Right cardiac atrium (tissue), 5 donors: ENCODE measurements at regions not wholly inside any gene's neighbourhood (a gene's known extent, or its start where the extent isn't known, plus 50 kb on each side); places are given as distances from the start of the nearest gene placed in this dataset.
"Not testable (repeated sequence)": the region's sequence is repeated elsewhere in the genome, so short reads cannot be mapped to it uniquely, and the experiment has no call there.

Experiments used
- ATAC-seq, 2 donors: fragments of 200-7000 bp; cut with Tn5 transposase; one replicate each; pipeline versions ENCODE4 v1.8.0 to v1.9.1; 2020; ENCODE audit warnings: moderate library complexity in 2 of 2, mild to moderate bottlenecking in 1 of 2
- DNase-seq, 3 donors: peaks; one replicate each; pipeline ENCODE4 v3.0.0-alpha.2; 2020
- H3K27ac ChIP-seq: one replicate; pipeline ENCODE4 v1.5.1; 2013; ENCODE audit warnings: mild to moderate bottlenecking, low read length, control low read depth, moderate library complexity
- H3K27me3 ChIP-seq: one replicate; pipeline ENCODE4 v1.6.1; 2013; ENCODE audit not compliant: control insufficient read depth, insufficient read depth
- H3K4me1 ChIP-seq: one replicate; pipeline ENCODE4 v1.6.1; 2013; ENCODE audit warnings: low read length; ENCODE audit not compliant: control insufficient read depth, insufficient read depth
- H3K4me3 ChIP-seq: one replicate; pipeline ENCODE4 v1.5.1; 2013; ENCODE audit warnings: low read length, control low read depth
- H3K9me3 ChIP-seq: one replicate; pipeline ENCODE4 v1.6.1; 2013; ENCODE audit warnings: low read length; ENCODE audit not compliant: control insufficient read depth
- WGBS: extraction: QIAGEN DNeasy Blood & Tissue Kit; methylation state at CpG from one replicate; pipeline ENCODE4 v1.1.7; 2013; 5-methylcytosine and 5-hydroxymethylcytosine counted together
- intact Hi-C, 4 donors: fragments of 100-400 bp; cut with DNase I; formaldehyde crosslinking; loops; one replicate each; pipeline versions ENCODE4 v1.11.0 to v1.14.0; 2022 to 2023
- donor health status: healthy with polysubstance abuse.
- donor health status: DM: no; HTN: yes; CAD: no.
- donor health status: DM: no; HTN: no; CAD: no.
- donor health status: DM: no; HTN: yes; CAD: no; lungs with severe emphysema.
- donor health status: DM: yes; HTN: yes; CAD: no.

DNA sequence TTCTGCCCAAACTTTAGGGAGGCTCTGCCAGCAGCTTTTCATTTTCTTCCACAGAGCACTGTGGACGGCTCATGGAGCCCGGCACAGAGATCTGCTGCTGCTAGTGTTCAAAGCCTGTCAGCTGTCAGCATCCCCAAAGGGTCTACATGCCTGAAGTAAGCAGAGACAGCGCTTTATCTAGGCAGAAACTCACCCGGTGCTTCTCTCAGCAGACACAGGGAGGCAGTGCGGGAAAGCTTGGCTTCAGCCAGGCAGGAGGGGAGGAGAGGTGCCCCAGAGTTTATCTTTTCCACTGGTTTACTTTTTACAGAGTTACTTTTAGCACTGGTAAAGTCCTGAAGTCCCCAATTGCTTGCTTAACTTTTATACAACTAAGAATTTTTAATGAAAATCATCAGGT is 339.3 kb downstream of the NKX6-1 start:
- 8% methylated on average over 5 of the region's 5 CpGs for WGBS
- Histone ChIP-seq H3K27me3 (no peaks in the 10 kb centered on the region), H3K27ac (no peak overlapping the region), H3K4me1 (no peaks in the 10 kb centered on the region), H3K4me3 (no peak overlapping the region), H3K9me3 (no peaks in the 10 kb centered on the region)
- DNase-seq: no peak
- intact Hi-C loops: no loop called here
- ATAC-seq: no peak

DNA sequence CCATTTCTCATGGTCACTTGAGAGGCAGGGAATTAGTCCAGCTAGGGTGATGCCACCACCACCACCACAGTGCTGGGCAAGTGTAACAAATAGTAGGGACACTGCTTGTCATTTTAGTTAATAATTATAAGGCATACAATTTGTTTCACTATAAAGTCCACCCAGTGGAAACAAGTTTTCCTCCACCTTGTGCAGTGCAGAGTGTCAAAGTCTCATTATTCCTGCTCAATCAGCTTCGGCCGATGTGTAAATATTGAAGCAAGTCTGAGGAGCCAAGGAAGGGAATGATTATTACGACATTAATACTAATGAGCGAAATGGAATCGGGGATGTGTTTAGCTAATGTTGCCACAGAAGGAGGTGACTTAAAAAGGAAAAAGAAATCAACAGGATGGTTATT is 340.4 kb downstream of the NKX6-1 start:
- Histone ChIP-seq H3K27me3 (no peaks in the 10 kb centered on the region), H3K4me1 (no peaks in the 10 kb centered on the region), H3K4me3 (no peak overlapping the region), H3K27ac (no peak overlapping the region), H3K9me3 (no peaks in the 10 kb centered on the region)
- intact Hi-C loops: no loop called here
- WGBS: 87% methylated on average over 5 of the region's 5 CpGs
- ATAC-seq: no peak
- no peak for DNase-seq

DNA sequence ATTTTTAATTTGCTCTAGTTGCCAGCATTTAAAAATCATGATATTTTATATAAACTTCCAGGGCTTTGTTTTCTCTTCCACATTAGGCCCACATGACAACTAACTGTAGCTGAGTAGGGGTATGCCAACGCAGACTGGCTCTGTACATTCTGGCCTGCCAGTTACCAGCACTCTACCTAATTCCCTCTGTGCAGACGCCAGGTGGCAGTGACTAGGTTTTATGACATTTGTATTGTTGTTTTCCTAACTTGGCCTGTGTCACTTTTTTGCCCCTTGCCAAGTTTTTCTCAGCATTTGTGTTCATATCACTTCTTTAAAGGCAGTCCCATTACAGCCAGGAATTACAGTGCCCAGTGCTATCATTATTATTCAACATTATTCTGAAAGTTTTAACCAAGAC is 347.5 kb downstream of the NKX6-1 start:
- H3K4me3 ChIP-seq: no peak overlapping the region
- WGBS: 67% methylated on average over 2 of the region's 2 CpGs
- no peaks in the 10 kb centered on the region for H3K27me3 ChIP-seq
- no peak overlapping the region for H3K27ac ChIP-seq
- DNase-seq: no peak
- no peak for ATAC-seq
- intact Hi-C loops: no loop called here
- H3K9me3 ChIP-seq: no peaks in the 10 kb centered on the region
- no peaks in the 10 kb centered on the region for H3K4me1 ChIP-seq

DNA sequence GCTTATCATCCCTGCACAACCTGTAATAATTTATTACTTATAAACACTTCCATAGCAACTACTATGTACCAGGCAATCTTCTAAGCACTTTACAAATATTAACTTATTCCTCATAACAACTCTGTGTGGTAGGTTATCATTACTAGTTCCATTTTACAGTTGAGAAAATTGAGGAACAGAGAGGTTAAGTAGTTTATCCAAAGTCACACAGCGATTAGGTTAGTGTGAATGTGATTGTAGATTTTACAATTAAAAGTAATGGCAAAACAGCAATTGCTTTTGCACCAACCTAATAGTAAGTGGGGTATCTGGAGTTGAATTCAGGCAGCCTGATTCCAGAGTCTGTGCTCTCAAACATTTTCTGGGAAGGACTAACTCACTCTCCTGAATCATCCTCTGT is 348.9 kb downstream of the NKX6-1 start:
- Histone ChIP-seq H3K4me3 (no peak overlapping the region), H3K27ac (no peak overlapping the region), H3K27me3 (no peaks in the 10 kb centered on the region), H3K4me1 (no peaks in the 10 kb centered on the region), H3K9me3 (no peaks in the 10 kb centered on the region)
- intact Hi-C loops: no loop called here
- 93% methylated on average over 1 of the region's 1 CpG for WGBS
- ATAC-seq (no peak), DNase-seq (no peak)

DNA sequence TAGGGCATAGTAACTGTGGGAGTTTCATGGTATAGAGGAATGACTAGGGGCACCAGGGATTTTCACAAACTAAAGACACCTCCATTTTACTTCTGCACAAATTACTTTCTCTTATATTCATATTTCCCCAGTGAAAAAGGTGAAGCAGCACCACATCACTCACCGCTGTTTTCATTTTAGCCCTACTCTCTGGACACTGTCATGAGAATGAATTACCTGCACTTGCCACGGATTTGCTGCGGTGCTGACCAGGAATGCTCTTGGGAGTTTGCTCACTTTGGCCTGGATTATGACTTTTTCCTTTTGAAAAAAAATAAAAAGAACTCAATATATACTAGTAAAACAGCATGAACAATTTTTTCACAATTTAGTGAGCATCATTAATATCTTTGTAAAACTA is 351.3 kb downstream of the NKX6-1 start:
- H3K27me3 ChIP-seq: no peaks in the 10 kb centered on the region
- 78% methylated on average over 3 of the region's 3 CpGs for WGBS
- no peaks in the 10 kb centered on the region for H3K9me3 ChIP-seq
- no peak overlapping the region for H3K27ac ChIP-seq
- intact Hi-C loops: no loop called here
- no peak for DNase-seq
- no peaks in the 10 kb centered on the region for H3K4me1 ChIP-seq
- no peak for ATAC-seq
- H3K4me3 ChIP-seq: no peak overlapping the region

DNA sequence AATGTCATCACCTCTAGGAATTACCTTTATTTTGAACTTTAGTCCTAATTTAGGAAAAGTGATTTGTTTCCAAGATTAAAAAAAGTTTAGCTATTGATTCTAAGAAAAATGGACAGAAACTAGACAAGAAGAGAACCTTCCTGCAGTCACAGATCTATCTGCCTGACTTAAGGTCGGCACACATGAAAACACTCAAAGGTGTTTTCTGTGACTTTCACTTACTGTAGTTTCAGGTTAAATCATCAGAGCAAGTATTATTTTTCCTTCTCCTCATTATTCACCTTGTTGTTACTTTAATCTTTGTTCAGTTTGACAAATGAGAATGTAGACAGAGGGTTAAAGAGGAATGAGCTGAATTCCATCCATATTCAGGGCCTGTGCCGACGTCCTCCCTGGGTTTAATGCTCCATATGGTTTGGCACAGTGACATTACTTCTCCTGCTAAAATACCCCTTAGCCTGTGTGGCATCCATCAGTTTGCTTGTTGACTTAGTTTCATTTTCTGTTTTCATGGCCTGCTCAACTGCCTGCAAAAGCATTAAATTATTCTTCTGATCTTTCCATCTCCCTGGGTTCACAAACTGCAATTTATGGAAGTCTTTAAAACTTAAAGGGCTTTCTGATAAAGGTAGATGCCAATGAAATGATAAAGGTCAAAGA is 352.7 kb downstream of the NKX6-1 start:
- Histone ChIP-seq H3K27me3 (no peaks in the 10 kb centered on the region), H3K4me1 (no peaks in the 10 kb centered on the region)
- 60% methylated on average over 3 of the region's 3 CpGs for WGBS

GRCh38 chr4:84145176-84145575 is 353.9 kb downstream of the NKX6-1 start:
- intact Hi-C loops: no loop called here
- Histone ChIP-seq H3K4me3 (no peak overlapping the region), H3K9me3 (no peaks in the 10 kb centered on the region), H3K27me3 (no peaks in the 10 kb centered on the region), H3K4me1 (no peaks in the 10 kb centered on the region), H3K27ac (no peak overlapping the region)
- ATAC-seq: no peak
- WGBS: 46% methylated on average over 3 of the region's 3 CpGs
- DNase-seq: no peak

More for the DNA sequence above, 352.7 kb downstream of the NKX6-1 start:
- no peak for DNase-seq
- ATAC-seq: no peak
- no peaks in the 10 kb centered on the region for H3K9me3 ChIP-seq
- H3K4me3 ChIP-seq: no peak overlapping the region
- no peak overlapping the region for H3K27ac ChIP-seq
- intact Hi-C loops: no loop called here

DNA sequence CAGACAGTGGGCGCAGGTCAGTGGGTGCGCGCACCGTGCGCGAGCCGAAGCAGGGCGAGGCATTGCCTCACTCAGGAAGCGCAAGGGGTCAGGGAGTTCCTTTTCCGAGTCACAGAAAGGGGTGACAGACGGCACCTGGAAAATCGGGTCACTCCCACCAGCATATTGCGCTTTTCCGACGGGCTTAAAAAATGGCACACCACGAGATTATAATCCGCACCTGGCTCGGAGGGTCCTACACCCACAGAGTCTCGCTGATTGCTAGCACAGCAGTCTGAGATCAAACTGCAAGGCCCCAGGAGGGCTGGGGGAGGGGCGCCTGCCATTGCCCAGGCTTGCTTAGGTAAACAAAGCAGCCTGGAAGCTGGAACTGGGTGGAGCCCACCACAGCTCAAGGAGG is 372.2 kb downstream of the NKX6-1 start:
- ATAC-seq, H3K27me3 ChIP-seq, H3K27ac ChIP-seq, intact Hi-C loops, H3K4me3 ChIP-seq, H3K4me1 ChIP-seq, DNase-seq, H3K9me3 ChIP-seq: not testable (repeated sequence)
- WGBS: 51% methylated on average over 19 of the region's 20 CpGs

DNA sequence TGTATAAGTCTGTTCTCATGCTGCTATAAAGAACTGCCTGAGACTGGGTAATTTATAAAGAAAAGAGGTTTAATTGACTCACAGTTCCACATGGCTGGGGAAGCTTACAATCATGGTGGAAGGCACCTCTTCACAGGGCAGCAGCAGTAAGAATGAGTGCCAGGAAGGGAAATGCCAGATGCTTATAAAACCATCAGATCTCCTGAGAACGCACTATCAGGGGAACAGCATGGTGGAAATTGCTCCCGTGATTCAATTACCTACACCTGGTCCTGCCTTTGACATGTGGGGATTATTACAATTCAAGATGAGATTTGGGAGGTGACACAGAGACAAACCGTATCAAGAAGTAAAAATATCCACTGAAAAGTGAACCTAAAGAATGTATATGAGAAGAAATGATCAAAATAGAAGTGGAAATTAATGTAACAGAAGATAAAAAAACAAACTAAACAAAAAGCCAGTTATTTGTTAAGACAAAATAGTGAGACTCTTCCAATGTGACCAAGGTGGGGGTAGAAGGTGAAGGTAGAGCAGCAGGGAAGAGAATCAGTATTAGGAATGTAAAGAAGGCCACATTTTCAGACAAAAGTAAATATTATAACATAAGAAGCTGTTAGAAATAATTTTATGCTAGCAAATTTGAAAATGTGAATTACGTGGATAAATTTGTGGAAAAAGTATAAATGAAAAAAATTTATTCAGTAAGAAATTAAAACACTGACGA is 372.9 kb downstream of the NKX6-1 start:
- ATAC-seq: no peak
- H3K9me3 ChIP-seq: no peaks in the 10 kb centered on the region
- no peak overlapping the region for H3K4me3 ChIP-seq
- H3K27ac ChIP-seq: no peak overlapping the region
- no peak for DNase-seq
- H3K27me3 ChIP-seq: no peaks in the 10 kb centered on the region
- intact Hi-C loops: no loop called here
- no peaks in the 10 kb centered on the region for H3K4me1 ChIP-seq
- WGBS: 74% methylated on average over 5 of the region's 5 CpGs

- H3K27me3 ChIP-seq: no peaks in the 10 kb centered on the region
- 36% methylated on average over 1 of the region's 1 CpG for WGBS
- H3K4me1 ChIP-seq: no peaks in the 10 kb centered on the region
- H3K27ac ChIP-seq: no peak overlapping the region
- H3K9me3 ChIP-seq: no peaks in the 10 kb centered on the region
- ATAC-seq (no peak), DNase-seq (no peak)
- intact Hi-C loops: no loop called here
- H3K4me3 ChIP-seq: no peak overlapping the region
Observed at GRCh38 chr4:84110040-84110439, 389.1 kb downstream of the NKX6-1 start.

GRCh38 chr4:84101653-84102625 is 397.2 kb downstream of the NKX6-1 start:
- H3K27me3 ChIP-seq, ATAC-seq, H3K9me3 ChIP-seq, H3K27ac ChIP-seq, DNase-seq, H3K4me1 ChIP-seq, H3K4me3 ChIP-seq, intact Hi-C loops: not testable (repeated sequence)
- WGBS: 77% methylated on average over 9 of the region's 9 CpGs
